HL-60 (cell line): ENCODE measurements at regions not wholly inside any gene's neighbourhood (a gene's known extent, or its start where the extent isn't known, plus 50 kb on each side); places are given as distances from the start of the nearest gene placed in this dataset.

Source experiments
- DNase-seq, 2 experiments: peaks; one replicate each; pipeline ENCODE4 v3.0.0-alpha.2; 2010 to 2020; ENCODE audit warnings: low read depth in 1 of 2, low spot score in 1 of 2
- H3K27ac ChIP-seq: fragments of 250-450 bp; sonication (Bioruptor Pico); replicated peaks from 2 replicates; pipeline ENCODE4 v1.5.1; 2020; ENCODE audit warnings: mild to moderate bottlenecking, moderate library complexity
- H3K27me3 ChIP-seq: fragments of 250-450 bp; sonication (Bioruptor Pico); 2 replicates; pipeline ENCODE4 v1.5.1; 2021; ENCODE audit warnings: mild to moderate bottlenecking, moderate library complexity; ENCODE audit not compliant: insufficient read depth, poor library complexity, severe bottlenecking
- H3K4me3 ChIP-seq: replicated peaks from 2 replicates; pipeline ENCODE4 v1.5.1; 2011; ENCODE audit warnings: mild to moderate bottlenecking, control low read depth, low read length; ENCODE audit not compliant: insufficient read depth
- CTCF ChIP-seq: IDR thresholded peaks from one replicate; pipeline ENCODE4 v1.5.1; 2011; ENCODE audit warnings: low read length, control low read depth, inconsistent platforms; ENCODE audit not compliant: insufficient read depth
- GABPA ChIP-seq: IDR thresholded peaks from 2 replicates; pipeline ENCODE4 v1.6.1; 2012; ENCODE audit warnings: low read depth
- POLR2AphosphoS5 ChIP-seq: IDR thresholded peaks from 2 replicates; pipeline ENCODE4 v1.6.1; 2012; ENCODE audit warnings: low read depth
- REST ChIP-seq: IDR thresholded peaks from 2 replicates; pipeline ENCODE4 v1.6.1; 2012; ENCODE audit warnings: low read depth; ENCODE audit not compliant: insufficient replicate concordance
- SPI1 ChIP-seq: IDR thresholded peaks from 2 replicates; pipeline ENCODE4 v1.6.1; 2012; ENCODE audit warnings: low read depth, mild to moderate bottlenecking, borderline replicate concordance

DNA sequence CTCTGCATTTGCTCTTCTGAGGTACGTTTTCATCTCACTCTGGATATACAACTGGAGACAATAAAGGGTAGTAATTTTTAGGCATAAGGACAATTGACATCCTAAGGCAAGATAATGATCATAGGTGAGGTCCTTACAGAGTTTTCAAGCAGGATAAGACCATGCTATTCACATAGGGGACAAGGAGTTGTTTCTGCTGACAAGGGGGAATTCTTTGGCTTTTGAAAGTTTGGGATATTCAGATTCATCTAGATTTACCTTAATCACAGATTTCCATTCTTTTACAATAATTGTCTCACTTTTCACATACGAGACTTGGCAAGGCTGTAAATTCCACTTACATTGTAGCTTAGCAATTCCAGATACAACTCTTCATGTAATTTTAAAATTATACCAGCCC lies 256.2 kb downstream of the AASDHPPT start:
- no peak for DNase-seq
- TF ChIP-seq POLR2AphosphoS5 (no peak), GABPA (no peak), REST (no peak), CTCF (no peak), SPI1 (no peak)
- no peaks in the 10 kb centered on the region for H3K27me3 ChIP-seq
- no peak overlapping the region for H3K27ac ChIP-seq
- no peak overlapping the region for H3K4me3 ChIP-seq

DNA sequence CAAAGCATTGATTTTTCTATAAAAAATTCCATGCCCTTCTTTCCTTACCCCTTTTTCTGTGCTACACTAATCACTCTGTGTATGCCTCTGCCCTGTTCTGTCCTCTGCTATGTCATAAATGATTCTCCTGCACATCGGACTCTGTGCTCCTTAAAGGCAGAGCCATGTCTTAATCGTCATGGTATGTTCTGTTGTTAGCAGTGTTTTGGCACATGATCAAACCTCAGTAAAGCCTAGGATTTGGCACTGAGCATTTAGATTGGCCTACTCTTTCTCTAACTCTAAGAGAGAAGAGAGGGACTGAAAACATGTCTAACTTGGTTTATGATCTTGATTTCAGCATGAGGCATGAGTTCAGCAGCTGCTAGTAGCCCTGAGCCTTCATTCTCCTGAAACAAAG lies 266.9 kb downstream of the AASDHPPT start:
- no peak for TF ChIP-seq SPI1
- no peak for TF ChIP-seq GABPA
- TF ChIP-seq CTCF, result no peak
- no peak for TF ChIP-seq REST
- no peak for TF ChIP-seq POLR2AphosphoS5
- Histone ChIP-seq H3K4me3 (no peak overlapping the region), H3K27ac (no peak overlapping the region), H3K27me3 (no peaks in the 10 kb centered on the region)
- no peak for DNase-seq

- H3K27me3 ChIP-seq, result no peaks in the 10 kb centered on the region
- no peak overlapping the region for H3K4me3 ChIP-seq
- H3K27ac ChIP-seq, result no peak overlapping the region
- no peak for DNase-seq
- TF ChIP-seq GABPA (no peak), POLR2AphosphoS5 (no peak), CTCF (no peak), SPI1 (no peak), REST (no peak)
Measured at GRCh38 chr11:106344966-106345365, 267.5 kb downstream of the AASDHPPT start.
